ENCODE measurements at regions not wholly inside any gene's neighbourhood (a gene's known extent, or its start where the extent isn't known, plus 50 kb on each side); places are given as distances from the start of the nearest gene placed in this dataset.

DNA sequence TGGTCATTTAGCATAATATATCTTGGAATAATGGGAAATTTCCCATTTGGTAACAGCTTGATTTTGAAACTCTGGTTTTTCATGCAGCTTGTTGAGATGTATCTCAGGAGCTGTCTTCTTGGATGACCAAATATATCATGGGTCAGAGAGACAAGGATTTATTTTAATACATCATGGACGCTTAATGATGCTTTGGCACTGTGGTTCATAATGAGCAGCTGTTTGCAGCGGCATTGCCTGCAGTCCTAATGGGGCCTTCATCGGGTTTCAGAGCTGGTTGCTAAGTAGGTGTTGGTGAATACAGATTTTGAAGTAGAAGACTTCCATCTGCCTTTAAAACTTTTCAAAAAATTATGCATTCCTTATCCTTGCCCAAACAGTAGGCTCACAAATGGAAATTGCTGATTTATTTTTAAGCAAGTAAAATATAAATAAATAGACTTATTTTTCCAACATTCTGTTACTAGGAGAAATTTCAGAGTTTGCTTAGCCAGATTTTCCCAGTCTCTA is 389.5 kb upstream of the FAT3 start:
- no TSS peak for BruUV-seq (replicated peaks)
- intact Hi-C loops (cut with micrococcal nuclease; ENCODE audit: unreplicated experiment) (no loop called here), in situ Hi-C loops (cut with HindIII; ENCODE audit: low pct_unique_long_range_greater_than_20kb, low sequenced_read_pairs) (no loop called here)
- ATAC-seq (no peak), DNase-seq (ENCODE audit: low read depth, low spot score) (no peak)
- Histone ChIP-seq H3K27ac (ENCODE audit: low read length) (no peak overlapping the region), H3K36me3 (ENCODE audit: control insufficient read depth, insufficient read depth, low read length) (no peaks in the 10 kb centered on the region), H3K4me3 (ENCODE audit: low read depth in 2 of 2, low read length in 2 of 2) (no peak overlapping the region), H3K4me1 (ENCODE audit: control insufficient read depth, insufficient read depth, low read length) (no peaks in the 10 kb centered on the region), H3K27me3 (ENCODE audit: control insufficient read depth, insufficient read depth, low read length) (no peaks in the 10 kb centered on the region), H3K9me3 (ENCODE audit: control insufficient read depth, insufficient read depth, low read depth, low read length) (no peaks in the 10 kb centered on the region)
- ChIA-PET POLR2A (no interaction called here), CTCF (no interaction called here)
- no peak for TF ChIP-seq SIN3A (IDR thresholded peaks at IDR 0.05; ENCODE audit: borderline replicate concordance, insufficient read depth, low read depth, low read length)
- TF ChIP-seq TCF7L2 (IDR thresholded peaks at IDR 0.05; ENCODE audit: low read depth, low read length) = no peak
- TF ChIP-seq CTCF (IDR thresholded peaks at IDR 0.05) = no peak
- no peak for TF ChIP-seq POLR2AphosphoS5 (IDR thresholded peaks at IDR 0.05; ENCODE audit: low read depth, low read length)
- TF ChIP-seq REST (IDR thresholded peaks at IDR 0.05; ENCODE audit: insufficient read depth in 1 of 2, low read depth in 2 of 2, low read length in 1 of 2) = no peak

DNA sequence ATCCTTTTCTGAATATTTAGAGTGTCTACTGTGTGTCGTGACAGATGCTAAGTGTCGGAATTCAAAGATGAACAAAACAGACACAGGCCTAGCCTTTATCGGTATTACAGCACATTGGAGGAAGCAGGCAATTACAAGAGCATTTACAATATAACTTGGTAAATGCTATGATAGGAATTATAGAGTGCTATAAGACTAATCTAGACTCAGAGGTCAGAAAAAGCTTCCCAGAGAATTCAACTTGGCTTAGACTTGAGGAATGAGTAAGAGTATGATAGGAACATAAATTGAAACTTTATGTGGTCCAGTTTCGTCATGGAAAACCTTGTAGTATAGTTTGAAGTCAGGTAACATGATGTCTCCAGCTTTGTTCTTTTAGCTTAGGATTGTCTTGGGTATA is 395.7 kb upstream of the FAT3 start:
- no peaks in the 10 kb centered on the region for H3K36me3 ChIP-seq (ENCODE audit: control insufficient read depth, insufficient read depth, low read length)
- ChIA-PET CTCF (no interaction called here), POLR2A (no interaction called here)
- H3K9me3 ChIP-seq (ENCODE audit: control insufficient read depth, insufficient read depth, low read depth, low read length) = no peaks in the 10 kb centered on the region
- TF ChIP-seq POLR2AphosphoS5 (IDR thresholded peaks at IDR 0.05; ENCODE audit: low read depth, low read length) = no peak
- TF ChIP-seq REST (IDR thresholded peaks at IDR 0.05; ENCODE audit: insufficient read depth in 1 of 2, low read depth in 2 of 2, low read length in 1 of 2) = no peak
- TF ChIP-seq SIN3A (IDR thresholded peaks at IDR 0.05; ENCODE audit: borderline replicate concordance, insufficient read depth, low read depth, low read length) = no peak
- TF ChIP-seq TCF7L2 (IDR thresholded peaks at IDR 0.05; ENCODE audit: low read depth, low read length) = no peak
- no peaks in the 10 kb centered on the region for H3K27me3 ChIP-seq (ENCODE audit: control insufficient read depth, insufficient read depth, low read length)
- no peak overlapping the region for H3K27ac ChIP-seq (ENCODE audit: low read length)
- intact Hi-C loops (cut with micrococcal nuclease; ENCODE audit: unreplicated experiment) (no loop called here), in situ Hi-C loops (cut with HindIII; ENCODE audit: low pct_unique_long_range_greater_than_20kb, low sequenced_read_pairs) (no loop called here)
- H3K4me1 ChIP-seq (ENCODE audit: control insufficient read depth, insufficient read depth, low read length) = no peaks in the 10 kb centered on the region
- no peak for ATAC-seq
- no peak for DNase-seq (ENCODE audit: low read depth, low spot score)
- BruUV-seq (replicated peaks) = no TSS peak
- H3K4me3 ChIP-seq (ENCODE audit: low read depth in 2 of 2, low read length in 2 of 2) = no peak overlapping the region
